SK-N-SH (cell line): ENCODE measurements at regions not wholly inside any gene's neighbourhood (a gene's known extent, or its start where the extent isn't known, plus 50 kb on each side); places are given as distances from the start of the nearest gene placed in this dataset.

Experiments used
- CTCF ChIA-PET: fragments of 300-600, 350-600 bp; formaldehyde crosslinking; extraction: SDS; loops from one replicate; lab custom pipeline; 2021; lab: Yijun Ruan, JAX
- POLR2A ChIA-PET: fragments of 350-600 bp; sonication (Branson Sonifier 250); formaldehyde crosslinking; extraction: SDS; loops from one replicate; lab custom pipeline; 2020; ENCODE audit warnings: antibody characterized with exemption, inconsistent platforms; lab: Yijun Ruan, JAX
- DNase-seq: peaks from one replicate; pipeline ENCODE4 v3.0.0; 2012
- H2AFZ ChIP-seq: fragments of 200-600 bp; sonication (generic); 2 replicates; pipeline ENCODE4 v1.8.1; 2016; ENCODE audit warnings: antibody characterized with exemption, mild to moderate bottlenecking, low read depth
- H3F3A ChIP-seq: fragments of 200-600 bp; sonication (generic); replicated peaks from 2 replicates; pipeline ENCODE3; 2016; ENCODE audit warnings: antibody characterized with exemption, mild to moderate bottlenecking; ENCODE audit not compliant: insufficient read depth
- H3K27ac ChIP-seq, 2 experiments: fragments of 200-500 bp in 1 of 2; fragments of 200-600 bp in 1 of 2; sonication (Bioruptor generic) in 1 of 2; sonication (generic), shearing (Covaris generic) in 1 of 2; 2 replicates each; pipeline versions ENCODE4 v1.5.1 to v1.6.1; 2014 to 2016; ENCODE audit warnings: low read depth in 2 of 2, inconsistent platforms in 1 of 2, low read length in 1 of 2, mild to moderate bottlenecking in 1 of 2, mixed read lengths in 1 of 2
- H3K27me3 ChIP-seq: fragments of 200-600 bp; sonication (generic), shearing (Covaris generic); 2 replicates; pipeline ENCODE4 v1.6.1; 2016; ENCODE audit warnings: mixed run types; ENCODE audit not compliant: insufficient read depth
- H3K36me3 ChIP-seq, 2 experiments: fragments of 200-500 bp in 1 of 2; fragments of 200-600 bp in 1 of 2; sonication (Bioruptor generic) in 1 of 2; sonication (generic) in 1 of 2; replicated peaks in 1 of 2; 2 replicates each; pipeline versions ENCODE3 to v1.5.1; 2014 to 2016; ENCODE audit warnings: low read length in 1 of 2, mild to moderate bottlenecking in 1 of 2; ENCODE audit not compliant: insufficient read depth in 2 of 2, control insufficient read depth in 1 of 2
- H3K4me1 ChIP-seq, 2 experiments: fragments of 200-500 bp in 1 of 2; fragments of 200-600 bp in 1 of 2; sonication (Bioruptor generic) in 1 of 2; sonication (generic), shearing (Covaris generic) in 1 of 2; 2 replicates each; pipeline versions ENCODE4 v1.5.1 to v1.6.1; 2014 to 2016; ENCODE audit warnings: low read depth in 1 of 2, low read length in 1 of 2, mixed run types in 1 of 2; ENCODE audit not compliant: insufficient read depth in 2 of 2, control insufficient read depth in 1 of 2
- H3K4me2 ChIP-seq: fragments of 200-600 bp; sonication (generic), shearing (Covaris generic); 2 replicates; pipeline ENCODE4 v1.6.1; 2017; ENCODE audit warnings: mixed run types
- H3K4me3 ChIP-seq, 2 experiments: fragments of 200-500 bp in 1 of 2; fragments of 200-600 bp in 1 of 2; sonication (Bioruptor generic) in 1 of 2; sonication (generic), shearing (Covaris generic) in 1 of 2; 2 replicates each; pipeline versions ENCODE4 v1.5.1 to v1.8.1; 2014 to 2016; ENCODE audit warnings: low read depth in 2 of 2, inconsistent platforms in 1 of 2, low read length in 1 of 2, mild to moderate bottlenecking in 1 of 2, mixed read lengths in 1 of 2, moderate library complexity in 1 of 2
- H3K79me2 ChIP-seq: fragments of 200-600 bp; sonication (generic); 2 replicates; pipeline ENCODE4 v1.8.1; 2017; ENCODE audit warnings: mild to moderate bottlenecking; ENCODE audit not compliant: insufficient read depth
- H3K9ac ChIP-seq: fragments of 200-600 bp; sonication (generic); 2 replicates; pipeline ENCODE4 v1.6.1; 2017; ENCODE audit warnings: mixed run types
- H3K9me2 ChIP-seq: fragments of 200-600 bp; sonication (generic); 2 replicates; pipeline ENCODE4 v1.6.1; 2017; ENCODE audit warnings: mixed run types
- H3K9me3 ChIP-seq: fragments of 200-600 bp; sonication (generic); 2 replicates; pipeline ENCODE4 v1.6.1; 2017; ENCODE audit warnings: mixed run types, mild to moderate bottlenecking, moderate library complexity
- H4K20me1 ChIP-seq: fragments of 200-600 bp; sonication (generic); 2 replicates; pipeline ENCODE4 v1.6.1; 2017; ENCODE audit warnings: mild to moderate bottlenecking, mixed run types; ENCODE audit not compliant: insufficient read depth
- CTCF ChIP-seq: fragments of 200-600 bp; sonication (generic); IDR thresholded peaks from 2 replicates; pipeline ENCODE4 v1.6.1; 2017; ENCODE audit warnings: antibody characterized with exemption, mild to moderate bottlenecking, moderate library complexity
- ELF1 ChIP-seq: IDR thresholded peaks from 2 replicates; pipeline ENCODE4 v1.4.0; 2012
- EZH2phosphoT487 ChIP-seq: fragments of 200-600 bp; sonication (generic); IDR thresholded peaks from 2 replicates; pipeline ENCODE4 v1.6.1; 2017; ENCODE audit warnings: low read depth, mixed run types, mild to moderate bottlenecking, antibody characterized with exemption, moderate library complexity, borderline replicate concordance
- FOSL2 ChIP-seq: IDR thresholded peaks from 2 replicates; pipeline ENCODE4 v1.4.0; 2012; ENCODE audit warnings: low read depth, mild to moderate bottlenecking, moderate library complexity, borderline replicate concordance
- FOXJ3 ChIP-seq: sonication (generic); formaldehyde crosslinking; IDR thresholded peaks from 2 replicates; pipeline ENCODE4 v1.5.1; 2020; ENCODE audit warnings: mild to moderate bottlenecking, missing genetic modification reagents
- GABPA ChIP-seq: IDR thresholded peaks from 2 replicates; pipeline ENCODE4 v1.4.0; 2012; ENCODE audit warnings: low read depth, mild to moderate bottlenecking
- GATA2 ChIP-seq: sonication (generic); formaldehyde crosslinking; IDR thresholded peaks from 2 replicates; pipeline ENCODE4 v1.5.0; 2020; ENCODE audit warnings: mild to moderate bottlenecking, missing genetic modification reagents
- MAX ChIP-seq: IDR thresholded peaks from 2 replicates; pipeline ENCODE4 v1.4.0; 2012; ENCODE audit warnings: low read depth
- MEF2A ChIP-seq: IDR thresholded peaks from 2 replicates; pipeline ENCODE4 v1.4.0; 2012; ENCODE audit warnings: low read depth, borderline replicate concordance
- MXI1 ChIP-seq: IDR thresholded peaks from 2 replicates; pipeline ENCODE4 v1.6.1; 2012; ENCODE audit warnings: mild to moderate bottlenecking, low read depth, low read length, improper control_type of control experiment
- NFIC ChIP-seq: IDR thresholded peaks from 2 replicates; pipeline ENCODE4 v1.4.0; 2012; ENCODE audit warnings: borderline replicate concordance
- NRF1 ChIP-seq: IDR thresholded peaks from 2 replicates; pipeline ENCODE4 v1.6.1; 2012; ENCODE audit warnings: low read depth, mild to moderate bottlenecking, low read length
- REST ChIP-seq: IDR thresholded peaks from 2 replicates; pipeline ENCODE4 v1.6.1; 2012; ENCODE audit warnings: mild to moderate bottlenecking, low read depth, low read length, moderate library complexity
- RXRA ChIP-seq: IDR thresholded peaks from 2 replicates; pipeline ENCODE4 v1.4.0; 2012; ENCODE audit warnings: low read depth, mild to moderate bottlenecking, borderline replicate concordance
- TAF1 ChIP-seq: IDR thresholded peaks from 2 replicates; pipeline ENCODE4 v1.6.1; 2012; ENCODE audit warnings: low read depth, mild to moderate bottlenecking, low read length, moderate library complexity, borderline replicate concordance
- USF1 ChIP-seq: IDR thresholded peaks from 2 replicates; pipeline ENCODE4 v1.4.0; 2012; ENCODE audit warnings: low read depth, borderline replicate concordance
- USF2 ChIP-seq: fragments of 150-350 bp; IDR thresholded peaks from 2 replicates; pipeline ENCODE4 v1.6.1; 2017; ENCODE audit warnings: antibody characterized with exemption, low read length, low read depth, borderline replicate concordance
- YY1 ChIP-seq: IDR thresholded peaks from 2 replicates; pipeline ENCODE4 v1.4.0; 2012; ENCODE audit warnings: low read depth, mild to moderate bottlenecking
- ZBTB33 ChIP-seq: IDR thresholded peaks from 2 replicates; pipeline ENCODE4 v1.4.0; 2012; ENCODE audit warnings: low read depth, borderline replicate concordance
- WGBS: methylation state at CpG from one replicate; pipeline ENCODE4 v1.1.6; 2017; ENCODE audit warnings: low lambda C conversion rate; 5-methylcytosine and 5-hydroxymethylcytosine counted together

- Histone ChIP-seq H4K20me1 (no peaks in the 10 kb centered on the region), H3F3A (peaks cover 5% of the 10 kb centered on the region)
- 33% methylated on average over 2 of the region's 2 CpGs for WGBS
- TF ChIP-seq TAF1 = no peak
- no peak for TF ChIP-seq USF2
- TF ChIP-seq REST = no peak
- TF ChIP-seq FOSL2 = no peak
- no peak for TF ChIP-seq YY1
- TF ChIP-seq MXI1 = no peak
- no peak for TF ChIP-seq NFIC
- TF ChIP-seq CTCF = no peak
- no peak for TF ChIP-seq NRF1
- TF ChIP-seq ELF1 = no peak
- no peak for TF ChIP-seq FOXJ3 (CRISPR knock-in tag)
- TF ChIP-seq MEF2A = no peak
- TF ChIP-seq RXRA = no peak
- TF ChIP-seq GABPA = no peak
- no peak for TF ChIP-seq MAX
- no peak for TF ChIP-seq EZH2phosphoT487
- TF ChIP-seq USF1 = no peak
- TF ChIP-seq ZBTB33 = no peak
- no peak for TF ChIP-seq GATA2 (CRISPR knock-in tag)
- TF ChIP-seq, all 33 proteins: peak for 0
- H3K4me2 ChIP-seq = no peak overlapping the region
- H3K9me2 ChIP-seq = no peaks in the 10 kb centered on the region
- no peaks in the 10 kb centered on the region for H3K79me2 ChIP-seq
- H3K27me3 ChIP-seq = no peaks in the 10 kb centered on the region
- H3K9ac ChIP-seq = no peak overlapping the region
- no peak overlapping the region for H3K27ac ChIP-seq
- CTCF ChIA-PET = no interaction called here
- no peak overlapping the region for H3K4me3 ChIP-seq
- peaks cover 0 to 19% of the 10 kb centered on the region in 2 experiments; a peak in 3 of 4 replicates for H3K4me1 ChIP-seq
- no peaks in the 10 kb centered on the region for H3K9me3 ChIP-seq
- H3K36me3 ChIP-seq = no peaks in the 10 kb centered on the region
- DNase-seq = no peak
- POLR2A ChIA-PET = no interaction called here
- H2AFZ ChIP-seq = no peak overlapping the region
These were observed 125.9 kb downstream of the RGS21 start for GRCh38 chr1:192442736-192443135.
